HG02943 (cell line): ENCODE measurements at regions not wholly inside any gene's neighbourhood (a gene's known extent, or its start where the extent isn't known, plus 50 kb on each side); places are given as distances from the start of the nearest gene placed in this dataset.
A peak's percentile ranks its signal among the peaks of the same experiment; 100 is the strongest.

Experiments used
- ATAC-seq: cut with Tn5 transposase; IDR thresholded peaks from one replicate; pipeline ENCODE4 v1.9.1; 2021; ENCODE audit warnings: mild to moderate bottlenecking, low read depth, moderate library complexity; ENCODE audit not compliant: unreplicated experiment

DNA sequence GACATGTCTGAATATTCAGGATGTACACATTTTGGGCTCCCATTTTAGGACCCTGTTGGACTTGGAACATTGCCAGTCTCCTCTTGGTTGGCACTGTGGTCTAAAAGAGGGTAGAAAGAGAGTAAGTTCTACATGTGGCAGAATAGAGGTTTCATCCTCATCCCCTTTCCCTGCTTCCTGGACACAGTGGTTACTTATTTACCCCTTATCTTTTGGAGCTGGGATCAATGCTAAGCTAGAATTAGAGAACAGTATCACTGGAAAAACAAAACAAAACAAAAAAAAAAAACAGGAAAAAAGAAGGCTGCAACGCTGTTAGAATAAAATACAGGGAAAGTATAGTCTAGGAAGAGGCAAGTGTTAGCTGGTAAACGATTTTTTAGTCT lies 790.6 kb downstream of the MAFB start:
- ATAC-seq, result no peak

DNA sequence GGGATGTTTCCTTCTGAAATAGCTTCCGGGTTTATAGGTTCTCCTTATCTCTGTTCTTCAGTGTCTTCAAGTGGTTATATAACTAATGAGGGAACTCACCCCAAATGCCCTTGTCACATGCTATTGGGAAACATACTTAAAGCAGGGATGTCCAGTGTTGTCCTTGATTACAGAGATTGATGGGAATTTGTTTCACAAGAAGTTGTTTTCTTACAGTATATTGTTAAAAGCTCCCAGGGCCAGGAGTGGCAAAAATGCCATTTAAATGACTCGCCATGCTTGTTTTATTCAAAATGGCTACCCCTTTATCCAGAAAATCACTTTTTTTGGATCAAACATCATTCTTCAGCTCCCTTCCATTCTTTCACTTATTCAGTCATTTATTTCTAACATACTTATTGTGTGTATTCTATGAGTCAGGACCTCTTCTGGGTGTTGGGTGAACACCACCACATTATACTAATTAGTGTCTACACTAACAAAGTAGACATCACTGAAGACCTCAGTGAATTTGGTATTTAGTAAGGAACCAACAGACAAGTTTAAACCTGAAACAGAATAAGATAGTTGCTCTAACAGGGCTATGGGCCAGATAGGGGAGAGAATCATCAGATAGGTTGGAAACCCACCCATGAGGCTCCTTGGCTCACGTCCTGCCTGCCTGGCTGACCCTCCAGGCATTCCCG lies 791.1 kb downstream of the MAFB start:
- ATAC-seq, result no peak

GRCh38 chr20:39897058-39897457 lies 792.0 kb downstream of the MAFB start:
- no peak for ATAC-seq

- ATAC-seq, result no peak
Observed at GRCh38 chr20:39894067-39894466, 795.0 kb downstream of the MAFB start.

DNA sequence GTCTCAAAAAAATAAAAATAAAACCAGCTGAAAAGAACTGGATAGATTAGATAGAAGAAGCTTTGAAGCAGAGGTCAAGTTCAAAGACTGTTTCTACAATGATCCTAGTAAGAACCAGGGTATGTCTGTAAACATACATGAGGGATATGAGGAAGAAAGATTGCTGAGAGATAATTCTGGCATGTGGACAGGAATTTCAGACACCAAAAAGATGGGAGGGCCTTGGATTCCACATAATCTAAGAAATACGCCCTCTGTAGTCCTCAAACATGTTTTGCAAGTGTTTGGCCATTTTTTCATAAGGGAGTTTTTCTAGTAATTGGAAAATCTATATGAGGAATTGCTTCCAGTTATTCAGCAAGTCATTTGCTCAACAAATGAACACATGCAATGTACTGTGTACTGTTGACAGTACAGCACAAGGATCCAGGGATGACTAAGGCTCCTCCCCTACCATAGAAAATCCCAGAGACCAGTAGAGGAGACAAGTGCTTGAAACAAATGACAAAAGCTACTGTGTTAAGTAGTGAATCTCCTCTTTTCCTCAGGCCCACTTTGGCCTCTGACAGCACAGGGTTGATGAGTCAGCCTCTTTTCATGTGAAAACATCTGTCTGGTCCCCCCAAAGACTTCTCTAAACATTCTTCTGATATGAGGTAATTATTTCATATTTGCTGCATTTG lies 795.9 kb downstream of the MAFB start:
- ATAC-seq, result no peak

- no peak for ATAC-seq
Observed at GRCh38 chr20:39890697-39891096, 798.3 kb downstream of the MAFB start.

- ATAC-seq, result no peak
Observed at GRCh38 chr20:39888310-39888709, 800.7 kb downstream of the MAFB start.

DNA sequence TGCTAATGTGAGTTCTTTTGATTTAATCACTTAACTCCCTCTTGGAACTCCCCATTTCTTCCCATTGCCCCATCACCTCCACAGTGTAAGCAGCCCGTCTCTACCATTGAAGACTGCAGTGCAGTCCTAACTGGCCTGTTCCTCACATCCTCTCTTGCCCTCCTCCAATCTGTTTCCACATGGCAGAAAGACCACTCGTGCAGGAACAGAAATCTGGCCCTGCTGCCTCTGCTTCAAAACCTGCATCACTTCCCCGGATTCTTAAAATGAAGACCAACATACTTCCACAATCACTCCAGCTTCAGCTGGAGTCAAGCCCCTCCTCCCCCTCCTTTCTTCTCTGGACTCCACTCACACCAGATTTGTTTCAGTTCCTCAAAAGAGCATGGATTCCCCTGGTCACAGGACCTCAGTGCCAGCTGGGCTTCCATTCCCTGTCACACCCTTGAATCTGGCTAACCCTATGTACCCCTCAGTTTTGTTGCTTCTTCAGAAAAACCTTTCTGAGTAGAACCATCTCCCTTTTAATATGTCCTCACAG lies 802.3 kb downstream of the MAFB start:
- ATAC-seq, result no peak

GRCh38 chr20:39885975-39886649 lies 802.9 kb downstream of the MAFB start:
- no peak for ATAC-seq

DNA sequence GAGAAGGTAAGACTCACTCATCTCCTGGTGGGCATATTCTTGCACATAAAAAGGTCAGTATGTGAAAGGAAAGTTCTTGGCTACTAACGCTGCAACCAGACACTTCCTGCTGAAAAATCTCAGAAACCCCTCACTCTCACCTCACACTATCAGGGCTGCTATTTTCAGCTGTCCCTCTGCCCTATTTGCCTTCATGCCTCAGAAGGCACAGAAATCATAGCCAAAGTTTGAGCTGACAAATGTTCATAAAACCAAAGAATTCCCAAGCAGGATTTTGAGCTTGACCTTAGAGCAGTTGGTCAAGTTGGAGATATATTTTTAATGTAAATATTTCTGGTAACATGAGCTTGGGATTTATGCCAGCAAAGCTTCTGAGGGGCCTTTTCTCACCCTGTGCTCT lies 806.2 kb downstream of the MAFB start:
- ATAC-seq, result no peak

GRCh38 chr20:39880890-39881289 lies 808.1 kb downstream of the MAFB start:
- ATAC-seq, result no peak

DNA sequence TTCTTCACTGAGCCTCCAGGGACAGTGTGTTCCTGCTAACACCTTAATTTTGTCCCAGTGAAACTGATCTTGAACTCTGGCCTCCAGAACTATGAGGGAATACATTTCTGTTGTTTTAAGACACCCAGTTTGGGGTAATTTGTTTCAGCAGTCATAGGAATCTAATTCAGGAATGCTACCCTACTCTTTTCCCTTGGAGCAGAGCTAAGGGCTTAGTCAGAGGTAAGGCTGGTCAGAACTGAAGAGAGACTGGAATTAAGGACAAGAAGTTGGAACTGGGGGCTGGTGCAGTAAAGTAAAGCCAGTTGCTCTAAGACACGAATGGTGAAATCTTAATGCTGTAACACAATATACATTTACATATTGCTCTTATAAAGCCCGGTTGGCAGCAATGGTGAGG lies 809.7 kb downstream of the MAFB start:
- ATAC-seq, result no peak

DNA sequence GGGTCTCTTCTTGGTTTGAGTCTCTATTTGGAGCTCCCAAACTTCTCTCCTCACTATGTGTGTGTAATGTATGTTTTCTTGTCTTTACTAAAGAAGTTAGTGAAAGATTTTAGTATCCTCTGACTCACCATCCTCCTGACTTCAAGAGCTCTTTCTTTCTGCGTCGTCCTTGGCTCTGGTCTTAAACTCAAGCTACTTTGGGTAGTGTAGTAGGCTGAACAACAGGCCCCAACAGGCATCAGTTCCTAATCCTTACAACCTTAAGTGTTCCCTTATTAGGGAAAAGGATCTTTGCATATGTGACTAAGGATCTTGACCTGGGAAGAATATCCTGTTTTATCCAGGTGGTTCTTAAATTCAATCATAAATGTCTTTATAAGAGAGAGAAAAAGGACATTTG lies 810.2 kb downstream of the MAFB start:
- no peak for ATAC-seq

GRCh38 chr20:39878320-39878719 lies 810.7 kb downstream of the MAFB start:
- ATAC-seq, result no peak

GRCh38 chr20:39877788-39878187 lies 811.2 kb downstream of the MAFB start:
- ATAC-seq, result no peak

GRCh38 chr20:39876976-39877635 lies 811.9 kb downstream of the MAFB start:
- no peak for ATAC-seq

GRCh38 chr20:39875492-39876110 lies 813.4 kb downstream of the MAFB start:
- no peak for ATAC-seq

DNA sequence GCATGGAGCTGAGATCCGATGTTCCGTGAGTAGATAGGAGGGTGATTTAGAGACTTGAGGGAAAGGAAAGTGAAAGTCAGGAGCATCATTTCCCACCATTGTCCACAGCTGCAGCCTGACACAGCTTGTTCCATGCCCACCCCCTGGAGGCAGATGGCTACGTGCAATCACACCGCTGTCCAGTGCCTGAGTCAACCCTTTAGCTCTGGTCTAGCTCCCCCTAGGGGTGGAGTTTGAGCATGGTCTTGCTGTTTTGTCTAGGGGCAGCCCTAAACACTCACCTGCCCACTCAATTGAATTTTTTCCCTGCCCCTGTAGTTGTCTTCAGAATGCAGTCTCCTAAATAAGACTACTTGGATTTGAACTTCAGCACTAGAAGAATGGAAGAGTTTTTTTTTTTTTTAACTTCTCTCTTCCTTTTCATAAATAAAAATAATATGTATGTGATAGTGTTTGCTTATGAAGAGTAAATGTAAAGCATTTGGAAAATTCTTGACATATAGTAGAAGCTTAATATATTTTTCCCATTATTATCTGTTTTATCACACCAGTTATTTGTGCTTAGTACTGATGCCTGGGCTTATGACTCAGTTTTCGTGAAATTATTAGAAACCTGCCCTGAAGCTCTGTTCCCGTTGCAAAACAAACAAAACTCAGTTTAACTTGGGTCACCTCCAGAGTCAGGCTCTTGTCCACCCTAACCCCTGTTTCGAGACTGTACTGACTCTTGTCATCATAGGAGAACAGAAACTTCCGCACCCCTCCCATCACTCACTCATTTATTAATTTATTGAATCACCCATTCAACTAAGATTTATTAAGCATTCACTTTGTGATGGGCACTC lies 814.8 kb downstream of the MAFB start:
- peak; percentile 79 for ATAC-seq

DNA sequence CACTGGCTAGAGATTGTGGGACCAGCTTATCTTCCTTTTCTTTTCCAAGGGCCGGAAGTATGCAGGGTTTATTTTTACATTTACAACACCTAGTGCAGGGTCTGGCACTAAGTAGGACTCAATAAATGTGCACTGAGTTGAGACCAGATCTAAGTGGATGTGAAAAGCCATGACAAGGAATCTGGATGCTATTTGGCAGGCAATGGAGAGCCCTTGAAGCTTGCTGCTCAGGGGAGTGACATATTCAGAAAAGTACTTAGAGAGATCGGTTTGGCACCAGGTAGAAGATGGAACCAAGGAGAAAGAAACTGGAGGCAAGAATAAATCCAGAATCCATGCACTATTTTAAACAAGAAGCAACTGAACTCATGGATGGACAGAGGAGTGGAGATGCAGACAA lies 815.8 kb downstream of the MAFB start:
- ATAC-seq, result no peak

DNA sequence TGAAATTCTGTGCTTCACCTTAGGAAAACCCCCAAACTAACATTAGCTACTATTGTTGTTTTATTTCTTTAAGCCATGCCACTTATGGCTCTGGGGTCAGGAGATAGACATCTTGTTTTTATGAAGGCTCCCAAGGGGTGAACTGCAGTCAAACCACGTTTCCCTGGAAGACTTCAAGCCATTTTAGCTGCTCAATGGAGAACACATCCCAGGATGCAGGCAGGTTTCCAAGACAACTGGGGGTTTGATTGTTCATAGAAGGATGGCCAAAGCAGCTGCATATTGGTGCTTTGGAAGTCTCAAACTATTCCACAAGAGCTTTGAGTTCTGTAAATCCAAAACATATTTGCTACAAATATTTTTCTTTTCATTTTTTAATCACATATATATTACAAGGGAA lies 818.0 kb downstream of the MAFB start:
- ATAC-seq, result no peak
